BLaER1 treated with 17β-estradiol and CSF1 and Interleukin-3, amounts not matched to agents 10 nM and 100 nM (cell line): ENCODE measurements at regions not wholly inside any gene's neighbourhood (a gene's known extent, or its start where the extent isn't known, plus 50 kb on each side); places are given as distances from the start of the nearest gene placed in this dataset.
"Not testable (repeated sequence)": the region's sequence is repeated elsewhere in the genome, so short reads cannot be mapped to it uniquely, and the experiment has no call there.

Source experiments
- H3K27ac ChIP-seq, 11 experiments: shearing (Covaris generic); formaldehyde crosslinking; 2 replicates each; pipeline ENCODE4 v1.8.1; 2022
- H3K27me3 ChIP-seq, 11 experiments: shearing (Covaris generic); formaldehyde crosslinking; 2 replicates each; pipeline ENCODE4 v1.8.1; 2022
- H3K36me3 ChIP-seq, 11 experiments: shearing (Covaris generic); formaldehyde crosslinking; 2 replicates each; pipeline ENCODE4 v1.8.1; 2022
- H3K4me1 ChIP-seq, 10 experiments: shearing (Covaris generic); formaldehyde crosslinking; 2 replicates each; pipeline ENCODE4 v1.8.1; 2022
- H3K4me2 ChIP-seq, 11 experiments: shearing (Covaris generic); formaldehyde crosslinking; 2 replicates each; pipeline ENCODE4 v1.8.1; 2022
- H3K4me3 ChIP-seq, 10 experiments: shearing (Covaris generic); formaldehyde crosslinking; 2 replicates each; pipeline ENCODE4 v1.8.1; 2022
- H3K9ac ChIP-seq, 11 experiments: shearing (Covaris generic); formaldehyde crosslinking; 2 replicates each; pipeline ENCODE4 v1.8.1; 2022
- H3K9me3 ChIP-seq, 11 experiments: shearing (Covaris generic); formaldehyde crosslinking; replicated peaks in 1 of 11; 2 replicates each; pipeline ENCODE4 v1.8.1; 2022
- H4K20me1 ChIP-seq, 11 experiments: shearing (Covaris generic); formaldehyde crosslinking; 2 replicates each; pipeline ENCODE4 v1.8.1; 2022
- Cebpa-rat ChIP-seq, 11 experiments: shearing (Covaris generic); IDR thresholded peaks; 2 replicates each; pipeline ENCODE4 v1.8.1; 2022

- Histone ChIP-seq H3K9me3 (peaks cover 0 to 4% (median 0%) of the 10 kb centered on the region in 11 experiments; a peak in 1 of 22 replicates), H4K20me1 (no peaks in the 10 kb centered on the region), H3K4me3 (no peak overlapping the region), H3K27me3 (no peaks in the 10 kb centered on the region), H3K4me1 (peaks cover 0 to 16% (median 7%) of the 10 kb centered on the region in 10 experiments; a peak in 8 of 20 replicates), H3K36me3 (no peaks in the 10 kb centered on the region), H3K4me2 (peak overlapping the region in 7 of 11 experiments; percentile 2 to 47 (median 34); a peak in 10 of 22 replicates), H3K27ac (no peak overlapping the region), H3K9ac (no peak overlapping the region)
- TF ChIP-seq Cebpa-rat (IDR thresholded peaks at IDR 0.05): no peak
Observed at GRCh38 chr4:60890743-60891142, 309.4 kb upstream of the ADGRL3 start.

- Histone ChIP-seq H4K20me1 (no peaks in the 10 kb centered on the region), H3K27ac (no peak overlapping the region), H3K27me3 (no peaks in the 10 kb centered on the region), H3K9ac (no peak overlapping the region), H3K9me3 (peaks cover 0 to 4% (median 0%) of the 10 kb centered on the region in 11 experiments; a peak in 1 of 22 replicates), H3K36me3 (no peaks in the 10 kb centered on the region), H3K4me3 (no peak overlapping the region), H3K4me2 (peak overlapping the region in 1 of 11 experiments; percentile 36; a peak in 5 of 22 replicates), H3K4me1 (peaks cover 0 to 16% (median 7%) of the 10 kb centered on the region in 10 experiments; a peak in 8 of 20 replicates)
- no peak for TF ChIP-seq Cebpa-rat (IDR thresholded peaks at IDR 0.05)
Observed at GRCh38 chr4:60891947-60892346, 308.2 kb upstream of the ADGRL3 start.

GRCh38 chr4:60897415-60897814 lies 302.7 kb upstream of the ADGRL3 start:
- no peak overlapping the region for H3K4me3 ChIP-seq
- H3K27ac ChIP-seq: no peak overlapping the region
- no peak overlapping the region for H3K4me2 ChIP-seq
- H3K4me1 ChIP-seq: no peaks in the 10 kb centered on the region
- no peaks in the 10 kb centered on the region for H3K9me3 ChIP-seq
- no peaks in the 10 kb centered on the region for H3K27me3 ChIP-seq
- H3K9ac ChIP-seq: no peak overlapping the region
- no peak for TF ChIP-seq Cebpa-rat (IDR thresholded peaks at IDR 0.05)
- H3K36me3 ChIP-seq: no peaks in the 10 kb centered on the region
- no peaks in the 10 kb centered on the region for H4K20me1 ChIP-seq

- Histone ChIP-seq H3K9ac (no peak overlapping the region), H3K4me1 (no peaks in the 10 kb centered on the region), H3K27me3 (no peaks in the 10 kb centered on the region), H3K4me2 (no peak overlapping the region), H4K20me1 (no peaks in the 10 kb centered on the region), H3K9me3 (no peaks in the 10 kb centered on the region), H3K36me3 (no peaks in the 10 kb centered on the region), H3K27ac (no peak overlapping the region), H3K4me3 (no peak overlapping the region)
- no peak for TF ChIP-seq Cebpa-rat (IDR thresholded peaks at IDR 0.05)
Observed at GRCh38 chr4:60905162-60905561, 295.0 kb upstream of the ADGRL3 start.

GRCh38 chr4:60911127-60911526 lies 289.0 kb upstream of the ADGRL3 start:
- H3K27me3 ChIP-seq: no peaks in the 10 kb centered on the region
- no peak overlapping the region for H3K4me3 ChIP-seq
- H3K4me2 ChIP-seq: no peak overlapping the region
- H3K27ac ChIP-seq: no peak overlapping the region
- H3K36me3 ChIP-seq: no peaks in the 10 kb centered on the region
- TF ChIP-seq Cebpa-rat (IDR thresholded peaks at IDR 0.05): no peak
- H3K9me3 ChIP-seq: no peaks in the 10 kb centered on the region
- H4K20me1 ChIP-seq: no peaks in the 10 kb centered on the region
- no peak overlapping the region for H3K9ac ChIP-seq
- H3K4me1 ChIP-seq: no peaks in the 10 kb centered on the region

GRCh38 chr4:60913002-60913401 lies 287.1 kb upstream of the ADGRL3 start:
- TF ChIP-seq Cebpa-rat (IDR thresholded peaks at IDR 0.05): no peak
- Histone ChIP-seq H3K36me3 (no peaks in the 10 kb centered on the region), H3K4me1 (no peaks in the 10 kb centered on the region), H3K27ac (no peak overlapping the region), H3K27me3 (no peaks in the 10 kb centered on the region), H3K4me3 (no peak overlapping the region), H3K9me3 (no peaks in the 10 kb centered on the region), H3K9ac (no peak overlapping the region), H3K4me2 (no peak overlapping the region), H4K20me1 (no peaks in the 10 kb centered on the region)

GRCh38 chr4:60913671-60914070 lies 286.5 kb upstream of the ADGRL3 start:
- Histone ChIP-seq H3K27me3 (no peaks in the 10 kb centered on the region), H3K9me3 (no peaks in the 10 kb centered on the region), H3K36me3 (no peaks in the 10 kb centered on the region), H3K4me2 (no peak overlapping the region), H3K27ac (no peak overlapping the region), H3K4me3 (no peak overlapping the region), H3K9ac (no peak overlapping the region), H4K20me1 (no peaks in the 10 kb centered on the region), H3K4me1 (no peaks in the 10 kb centered on the region)
- no peak for TF ChIP-seq Cebpa-rat (IDR thresholded peaks at IDR 0.05)

GRCh38 chr4:60921735-60922134 lies 278.4 kb upstream of the ADGRL3 start:
- H3K9ac ChIP-seq: not testable (repeated sequence)

GRCh38 chr4:60923075-60923474 lies 277.1 kb upstream of the ADGRL3 start:
- Histone ChIP-seq H3K4me3 (no peak overlapping the region), H3K36me3 (no peaks in the 10 kb centered on the region), H3K4me1 (no peaks in the 10 kb centered on the region), H3K27me3 (no peaks in the 10 kb centered on the region), H3K9me3 (no peaks in the 10 kb centered on the region), H3K4me2 (no peak overlapping the region), H3K27ac (no peak overlapping the region), H4K20me1 (no peaks in the 10 kb centered on the region), H3K9ac (no peak overlapping the region)
- no peak for TF ChIP-seq Cebpa-rat (IDR thresholded peaks at IDR 0.05)

More at GRCh38 chr4:60921735-60922134, 278.4 kb upstream of the ADGRL3 start:
- not testable (repeated sequence) for H3K4me1 ChIP-seq, H3K27ac ChIP-seq, H3K4me3 ChIP-seq, H4K20me1 ChIP-seq, H3K4me2 ChIP-seq, H3K27me3 ChIP-seq, H3K9me3 ChIP-seq, H3K36me3 ChIP-seq

- H3K4me1 ChIP-seq: no peaks in the 10 kb centered on the region
- H3K27ac ChIP-seq: no peak overlapping the region
- no peak overlapping the region for H3K4me3 ChIP-seq
- no peak for TF ChIP-seq Cebpa-rat (IDR thresholded peaks at IDR 0.05)
- no peaks in the 10 kb centered on the region for H3K27me3 ChIP-seq
- H3K4me2 ChIP-seq: no peak overlapping the region
- no peaks in the 10 kb centered on the region for H4K20me1 ChIP-seq
- no peak overlapping the region for H3K9ac ChIP-seq
- no peaks in the 10 kb centered on the region for H3K9me3 ChIP-seq
- no peaks in the 10 kb centered on the region for H3K36me3 ChIP-seq
Observed at GRCh38 chr4:60926624-60927023, 273.5 kb upstream of the ADGRL3 start.
